B cell (primary cell): ENCODE measurements at regions not wholly inside any gene's neighbourhood (a gene's known extent, or its start where the extent isn't known, plus 50 kb on each side); places are given as distances from the start of the nearest gene placed in this dataset.

Source experiments
- ATAC-seq: fragments of 200-7000 bp; cut with Tn5 transposase; one replicate; pipeline ENCODE4 v1.10.0; 2021; ENCODE audit warnings: low read depth, mild to moderate bottlenecking, moderate number of reproducible peaks, moderate library complexity
- CTCF ChIA-PET: fragments of 350-600 bp; sonication (Branson Sonifier 250); formaldehyde crosslinking; loops from one replicate; lab custom pipeline; 2021; ENCODE audit warnings: antibody characterized with exemption, inconsistent platforms; lab: Charles Lee
- POLR2A ChIA-PET: fragments of 350-600 bp; sonication (Branson Sonifier 250); formaldehyde crosslinking; loops from one replicate; lab custom pipeline; 2021; ENCODE audit warnings: antibody characterized with exemption; lab: Charles Lee
- DNase-seq: peaks from one replicate; pipeline ENCODE4 v3.0.0; 2013
- H2AFZ ChIP-seq: 2 replicates; pipeline ENCODE4 v1.6.1; 2012; ENCODE audit warnings: mild to moderate bottlenecking, low read depth, low read length; ENCODE audit not compliant: insufficient read depth, poor library complexity, severe bottlenecking
- H3K27ac ChIP-seq, 2 donors: 1 replicate in 1 of 2; 2 replicates in 1 of 2; pipeline ENCODE4 v1.5.1; 2012 to 2013; ENCODE audit warnings: low read length in 2 of 2, mild to moderate bottlenecking in 2 of 2, moderate library complexity in 1 of 2
- H3K27me3 ChIP-seq, 4 experiments: fragments of 200-600 bp in 1 of 4; sonication (generic) in 1 of 4; replicated peaks in 1 of 4; 1 replicate in 2 of 4; 2 replicates in 2 of 4; pipeline versions ENCODE4 v1.6.1 to v1.7.0; 2013 to 2016; ENCODE audit warnings: low read length in 3 of 4, mild to moderate bottlenecking in 2 of 4, mixed read lengths in 1 of 4, moderate library complexity in 1 of 4; ENCODE audit not compliant: insufficient read depth in 4 of 4, control insufficient read depth in 3 of 4; ENCODE audit errors: control extremely low read depth in 1 of 4
- H3K36me3 ChIP-seq, 2 experiments: replicated peaks in 1 of 2; 1 replicate in 1 of 2; 2 replicates in 1 of 2; pipeline versions ENCODE4 v1.6.1 to v1.7.1; 2013; ENCODE audit warnings: low read length in 1 of 2; ENCODE audit not compliant: insufficient read depth in 2 of 2, control insufficient read depth in 1 of 2; ENCODE audit errors: control extremely low read depth in 1 of 2, extremely low read depth in 1 of 2
- H3K4me1 ChIP-seq, 2 donors: fragments of 200-600 bp in 1 of 2; sonication (generic) in 1 of 2; 1 replicate in 1 of 2; 2 replicates in 1 of 2; pipeline versions ENCODE4 v1.5.1 to v1.6.1; 2013 to 2017; ENCODE audit warnings: low read length in 2 of 2; ENCODE audit not compliant: control insufficient read depth in 2 of 2, insufficient read depth in 2 of 2
- H3K4me2 ChIP-seq: replicated peaks from 2 replicates; pipeline ENCODE3; 2012; ENCODE audit warnings: mild to moderate bottlenecking, low read depth, low read length; ENCODE audit not compliant: poor library complexity, severe bottlenecking
- H3K4me3 ChIP-seq, 5 experiments: fragments of 200-600 bp in 1 of 5; sonication (generic) in 1 of 5; 1 replicate in 3 of 5; 2 replicates in 2 of 5; pipeline versions ENCODE4 v1.5.1 to v1.7.0; 2011 to 2016; ENCODE audit warnings: low read length in 4 of 5, mild to moderate bottlenecking in 4 of 5, low read depth in 2 of 5, control low read depth in 1 of 5, moderate library complexity in 1 of 5; ENCODE audit not compliant: insufficient read depth in 1 of 5; ENCODE audit errors: control extremely low read depth in 1 of 5, extremely low read depth in 1 of 5
- H3K79me2 ChIP-seq: fragments of 200-600 bp; sonication (generic); one replicate; pipeline ENCODE4 v1.6.0; 2016; ENCODE audit warnings: low read length; ENCODE audit not compliant: control insufficient read depth, insufficient read depth
- H3K9ac ChIP-seq: fragments of 200-600 bp; sonication (generic); 2 replicates; pipeline ENCODE4 v1.6.1; 2017; ENCODE audit warnings: mild to moderate bottlenecking, low read length, moderate library complexity
- H3K9me3 ChIP-seq, 3 donors: one replicate each; pipeline versions ENCODE4 v1.6.1 to v1.7.1; 2013; ENCODE audit warnings: low read length in 2 of 3; ENCODE audit not compliant: control insufficient read depth in 2 of 3, insufficient read depth in 1 of 3; ENCODE audit errors: control extremely low read depth in 1 of 3
- H4K20me1 ChIP-seq: 2 replicates; pipeline ENCODE4 v1.6.0; 2012; ENCODE audit warnings: mild to moderate bottlenecking, low read length; ENCODE audit not compliant: insufficient read depth, control insufficient read depth, poor library complexity, severe bottlenecking
- H3K27ac Mint-ChIP-seq: one replicate; pipeline ENCODE4 v1.8.0; 2021; ENCODE audit warnings: mixed read lengths
- H3K27me3 Mint-ChIP-seq: one replicate; pipeline ENCODE4 v1.8.0; 2021; ENCODE audit warnings: mixed read lengths
- H3K4me1 Mint-ChIP-seq: one replicate; pipeline ENCODE4 v1.8.0; 2021; ENCODE audit warnings: mixed read lengths
- H3K4me3 Mint-ChIP-seq: one replicate; pipeline ENCODE4 v1.8.0; 2021; ENCODE audit warnings: mixed read lengths
- H3K9me3 Mint-ChIP-seq: one replicate; pipeline ENCODE4 v1.8.0; 2022; ENCODE audit warnings: mixed read lengths; ENCODE audit not compliant: insufficient read depth
- CTCF ChIP-seq: fragments of 200-600 bp; IDR thresholded peaks from one replicate; pipeline ENCODE4 v1.8.0; 2022; ENCODE audit warnings: antibody characterized with exemption, mild to moderate bottlenecking
- EZH2 ChIP-seq: IDR thresholded peaks from 2 replicates; pipeline ENCODE4 v1.6.1; 2012; ENCODE audit warnings: borderline replicate concordance, low read depth, mild to moderate bottlenecking, moderate library complexity, low read length; ENCODE audit not compliant: insufficient read depth, poor library complexity, severe bottlenecking
- WGBS: methylation state at CpG from one replicate; pipeline ENCODE4 v1.1.5; 2013; ENCODE audit warnings: missing lambda C conversion rate; ENCODE audit not compliant: insufficient coverage; 5-methylcytosine and 5-hydroxymethylcytosine counted together
- intact Hi-C: fragments of 100-400 bp; cut with micrococcal nuclease; formaldehyde crosslinking; loops from one replicate; pipeline ENCODE4 v1.10.0; 2022

- Histone ChIP-seq H3K36me3 (no peaks in the 10 kb centered on the region), H3K4me3 (no peak overlapping the region), H4K20me1 (no peaks in the 10 kb centered on the region), H3K9me3 (no peaks in the 10 kb centered on the region), H3K27ac (no peak overlapping the region), H3K4me2 (no peak overlapping the region), H3K9ac (no peak overlapping the region), H3K79me2 (no peaks in the 10 kb centered on the region), H2AFZ (no peak overlapping the region), H3K27me3 (no peaks in the 10 kb centered on the region), H3K4me1 (no peaks in the 10 kb centered on the region)
- ChIA-PET POLR2A (no interaction called here), CTCF (no interaction called here)
- no peaks in the 10 kb centered on the region for H3K4me1 Mint-ChIP-seq
- peaks cover 10% of the 10 kb centered on the region for H3K27me3 Mint-ChIP-seq
- no peaks in the 10 kb centered on the region for H3K9me3 Mint-ChIP-seq
- WGBS: 100% methylated on average over 2 of the region's 6 CpGs
- TF ChIP-seq EZH2: no peak
- no peak for TF ChIP-seq CTCF
- intact Hi-C loops: no loop called here
- H3K4me3 Mint-ChIP-seq: no peak overlapping the region
- DNase-seq: no peak
- ATAC-seq: no peak
- H3K27ac Mint-ChIP-seq: no peak overlapping the region
Observed at GRCh38 chr1:65490231-65491009, 70.0 kb downstream of the LEPR start.

- H3K9ac ChIP-seq: no peak overlapping the region
- H3K4me3 ChIP-seq: no peak overlapping the region
- CTCF ChIA-PET: interaction anchor here (1.0 kb wide), 1 partner anchor 53 kb away, joined by 3 read pairs; no protein-coding TSS in a partner anchor
- no peaks in the 10 kb centered on the region for H4K20me1 ChIP-seq
- no peak overlapping the region for H3K4me3 Mint-ChIP-seq
- no peaks in the 10 kb centered on the region for H3K9me3 Mint-ChIP-seq
- intact Hi-C loops: no loop called here
- H3K27ac ChIP-seq: no peak overlapping the region
- no peaks in the 10 kb centered on the region for H3K79me2 ChIP-seq
- H3K4me1 Mint-ChIP-seq: no peaks in the 10 kb centered on the region
- H3K9me3 ChIP-seq: no peaks in the 10 kb centered on the region
- POLR2A ChIA-PET: no interaction called here
- no peak overlapping the region for H2AFZ ChIP-seq
- ATAC-seq: no peak
- no peak overlapping the region for H3K4me2 ChIP-seq
- H3K4me1 ChIP-seq: no peaks in the 10 kb centered on the region
- H3K36me3 ChIP-seq: no peaks in the 10 kb centered on the region
- H3K27me3 ChIP-seq: no peaks in the 10 kb centered on the region
- WGBS: 100% methylated on average over 1 of the region's 3 CpGs
- no peak for DNase-seq
- H3K27me3 Mint-ChIP-seq: peaks cover 15% of the 10 kb centered on the region
- no peak overlapping the region for H3K27ac Mint-ChIP-seq
- TF ChIP-seq CTCF (no peak), EZH2 (no peak)
Observed at GRCh38 chr1:65491472-65491871, 71.0 kb downstream of the LEPR start.
